ENCODE measurements at regions not wholly inside any gene's neighbourhood (a gene's known extent, or its start where the extent isn't known, plus 50 kb on each side); places are given as distances from the start of the nearest gene placed in this dataset.

- TF ChIP-seq CTCF (IDR thresholded peaks at IDR 0.05) = no peak
- no peak for TF ChIP-seq POLR2A (IDR thresholded peaks at IDR 0.05)
- no peak for TF ChIP-seq POLR2AphosphoS5 (IDR thresholded peaks at IDR 0.05)
- no peak for TF ChIP-seq EP300 (IDR thresholded peaks at IDR 0.05; ENCODE audit: low read depth)
Measured at GRCh38 chr20:33927724-33928123, 66.0 kb upstream of the RALY start.
